ENCODE measurements at regions not wholly inside any gene's neighbourhood (a gene's known extent, or its start where the extent isn't known, plus 50 kb on each side); places are given as distances from the start of the nearest gene placed in this dataset.

- H3K27ac ChIP-seq (ENCODE audit: low read length): no peak overlapping the region
- no peaks in the 10 kb centered on the region for H3K36me3 ChIP-seq (replicated peaks; ENCODE audit: low read depth, low read length)
- H3K4me3 ChIP-seq (ENCODE audit: low read length): no peak overlapping the region
- no peak overlapping the region for H2AFZ ChIP-seq (ENCODE audit: low read depth, low read length)
- no peak overlapping the region for H3K4me2 ChIP-seq (ENCODE audit: low read length)
- H4K20me1 ChIP-seq (ENCODE audit: insufficient read depth, low read length): no peaks in the 10 kb centered on the region
- H3K9me3 ChIP-seq (ENCODE audit: insufficient read depth, low read length): no peaks in the 10 kb centered on the region
- no peaks in the 10 kb centered on the region for H3K27me3 ChIP-seq (ENCODE audit: low read depth, low read length)
- no peaks in the 10 kb centered on the region for H3K4me1 ChIP-seq (ENCODE audit: low read length)
- no peak overlapping the region for H3K9ac ChIP-seq (ENCODE audit: low read length)
- no peaks in the 10 kb centered on the region for H3K79me2 ChIP-seq (ENCODE audit: low read length)
- no peak for TF ChIP-seq CTCF (IDR thresholded peaks at IDR 0.05; ENCODE audit: low read depth, low read length)
- TF ChIP-seq EZH2phosphoT487 (IDR thresholded peaks at IDR 0.05; ENCODE audit: low read depth): no peak
Measured at GRCh38 chr5:117065161-117065560, 490.5 kb upstream of the SEMA6A start.

GRCh38 chr5:117060099-117060498 lies 485.5 kb upstream of the SEMA6A start:
- no peaks in the 10 kb centered on the region for H3K36me3 ChIP-seq (replicated peaks; ENCODE audit: low read depth, low read length)
- no peaks in the 10 kb centered on the region for H3K9me3 ChIP-seq (ENCODE audit: insufficient read depth, low read length)
- H4K20me1 ChIP-seq (ENCODE audit: insufficient read depth, low read length): no peaks in the 10 kb centered on the region
- no peak overlapping the region for H3K27ac ChIP-seq (ENCODE audit: low read length)
- H2AFZ ChIP-seq (ENCODE audit: low read depth, low read length): no peak overlapping the region
- no peak overlapping the region for H3K9ac ChIP-seq (ENCODE audit: low read length)
- no peaks in the 10 kb centered on the region for H3K79me2 ChIP-seq (ENCODE audit: low read length)
- no peaks in the 10 kb centered on the region for H3K4me1 ChIP-seq (ENCODE audit: low read length)
- H3K27me3 ChIP-seq (ENCODE audit: low read depth, low read length): no peaks in the 10 kb centered on the region
- no peak overlapping the region for H3K4me3 ChIP-seq (ENCODE audit: low read length)
- H3K4me2 ChIP-seq (ENCODE audit: low read length): no peak overlapping the region
- TF ChIP-seq CTCF (IDR thresholded peaks at IDR 0.05; ENCODE audit: low read depth, low read length): no peak
- no peak for TF ChIP-seq EZH2phosphoT487 (IDR thresholded peaks at IDR 0.05; ENCODE audit: low read depth)

GRCh38 chr5:117058740-117059139 lies 484.1 kb upstream of the SEMA6A start:
- TF ChIP-seq CTCF (IDR thresholded peaks at IDR 0.05; ENCODE audit: low read depth, low read length) (no peak), EZH2phosphoT487 (IDR thresholded peaks at IDR 0.05; ENCODE audit: low read depth) (no peak)
- no peaks in the 10 kb centered on the region for H3K79me2 ChIP-seq (ENCODE audit: low read length)
- no peak overlapping the region for H3K27ac ChIP-seq (ENCODE audit: low read length)
- H3K36me3 ChIP-seq (replicated peaks; ENCODE audit: low read depth, low read length): no peaks in the 10 kb centered on the region
- no peaks in the 10 kb centered on the region for H3K9me3 ChIP-seq (ENCODE audit: insufficient read depth, low read length)
- H3K27me3 ChIP-seq (ENCODE audit: low read depth, low read length): no peaks in the 10 kb centered on the region
- no peak overlapping the region for H3K4me2 ChIP-seq (ENCODE audit: low read length)
- no peaks in the 10 kb centered on the region for H4K20me1 ChIP-seq (ENCODE audit: insufficient read depth, low read length)
- H3K4me3 ChIP-seq (ENCODE audit: low read length): no peak overlapping the region
- no peaks in the 10 kb centered on the region for H3K4me1 ChIP-seq (ENCODE audit: low read length)
- no peak overlapping the region for H3K9ac ChIP-seq (ENCODE audit: low read length)
- H2AFZ ChIP-seq (ENCODE audit: low read depth, low read length): no peak overlapping the region

- no peaks in the 10 kb centered on the region for H3K36me3 ChIP-seq (replicated peaks; ENCODE audit: low read depth, low read length)
- TF ChIP-seq EZH2phosphoT487 (IDR thresholded peaks at IDR 0.05; ENCODE audit: low read depth) (no peak), CTCF (IDR thresholded peaks at IDR 0.05; ENCODE audit: low read depth, low read length) (no peak)
- no peak overlapping the region for H2AFZ ChIP-seq (ENCODE audit: low read depth, low read length)
- H3K27ac ChIP-seq (ENCODE audit: low read length): no peak overlapping the region
- H3K9me3 ChIP-seq (ENCODE audit: insufficient read depth, low read length): no peaks in the 10 kb centered on the region
- H3K9ac ChIP-seq (ENCODE audit: low read length): no peak overlapping the region
- H3K79me2 ChIP-seq (ENCODE audit: low read length): no peaks in the 10 kb centered on the region
- no peaks in the 10 kb centered on the region for H4K20me1 ChIP-seq (ENCODE audit: insufficient read depth, low read length)
- no peaks in the 10 kb centered on the region for H3K27me3 ChIP-seq (ENCODE audit: low read depth, low read length)
- no peaks in the 10 kb centered on the region for H3K4me1 ChIP-seq (ENCODE audit: low read length)
- H3K4me3 ChIP-seq (ENCODE audit: low read length): no peak overlapping the region
- no peak overlapping the region for H3K4me2 ChIP-seq (ENCODE audit: low read length)
Measured at GRCh38 chr5:117055517-117055916, 480.9 kb upstream of the SEMA6A start.

Data from OCI-LY3 (cell line).